Liver (tissue), 8 donors: ENCODE measurements at regions not wholly inside any gene's neighbourhood (a gene's known extent, or its start where the extent isn't known, plus 50 kb on each side); places are given as distances from the start of the nearest gene placed in this dataset.

ENCODE experiments used
- DNase-seq: peaks from one replicate; pipeline ENCODE4 v3.0.0-alpha.2; 2017; ENCODE audit warnings: low spot score
- H3K27ac ChIP-seq, 2 donors: one replicate each; pipeline ENCODE4 v1.7.0; 2013; ENCODE audit warnings: inconsistent platforms in 2 of 2, low read length in 2 of 2, control low read depth in 1 of 2, low read depth in 1 of 2, mild to moderate bottlenecking in 1 of 2
- H3K27me3 ChIP-seq, 4 donors: one replicate each; pipeline versions ENCODE4 v1.6.1 to v1.7.0; 2013; ENCODE audit warnings: low read length in 3 of 4, inconsistent platforms in 1 of 4, mild to moderate bottlenecking in 1 of 4, moderate library complexity in 1 of 4; ENCODE audit not compliant: control insufficient read depth in 4 of 4, insufficient read depth in 4 of 4
- H3K36me3 ChIP-seq, 4 donors: one replicate each; pipeline versions ENCODE4 v1.6.1 to v1.7.0; 2013; ENCODE audit warnings: low read length in 3 of 4, mild to moderate bottlenecking in 3 of 4, low read depth in 1 of 4, moderate library complexity in 1 of 4; ENCODE audit not compliant: control insufficient read depth in 4 of 4, insufficient read depth in 3 of 4
- H3K4me1 ChIP-seq, 4 donors: one replicate each; pipeline versions ENCODE4 v1.6.1 to v1.7.0; 2013; ENCODE audit warnings: low read length in 3 of 4, mild to moderate bottlenecking in 3 of 4, moderate library complexity in 1 of 4; ENCODE audit not compliant: control insufficient read depth in 4 of 4, insufficient read depth in 4 of 4
- H3K4me3 ChIP-seq, 3 donors: one replicate each; pipeline versions ENCODE4 v1.6.1 to v1.7.0; 2013; ENCODE audit warnings: low read length in 3 of 3, control low read depth in 1 of 3, low read depth in 1 of 3, mild to moderate bottlenecking in 1 of 3
- H3K9ac ChIP-seq, 2 donors: one replicate each; pipeline ENCODE4 v1.7.0; 2013; ENCODE audit warnings: low read length in 2 of 2, mild to moderate bottlenecking in 2 of 2, moderate library complexity in 2 of 2, control low read depth in 1 of 2, low read depth in 1 of 2
- H3K9me3 ChIP-seq, 4 donors: one replicate each; pipeline versions ENCODE4 v1.6.1 to v1.7.0; 2013; ENCODE audit warnings: low read length in 3 of 4; ENCODE audit not compliant: control insufficient read depth in 4 of 4
- EGR1 ChIP-seq, 2 donors: IDR thresholded peaks; 2 replicates each; pipeline ENCODE4 v1.6.1; 2016 to 2018; ENCODE audit warnings: antibody characterized with exemption in 2 of 2, low read depth in 2 of 2
- GABPA ChIP-seq, 2 donors: IDR thresholded peaks in 1 of 2; conservative IDR thresholded peaks in 1 of 2; 2 replicates each; pipeline ENCODE4 v1.6.1; 2016; ENCODE audit warnings: antibody characterized with exemption in 2 of 2, mild to moderate bottlenecking in 1 of 2, moderate library complexity in 1 of 2
- HNF4A ChIP-seq, 2 donors: conservative IDR thresholded peaks; 2 replicates each; pipeline ENCODE4 v1.6.1; 2016; ENCODE audit warnings: antibody characterized with exemption in 2 of 2, mild to moderate bottlenecking in 2 of 2
- HNF4G ChIP-seq: IDR thresholded peaks from 2 replicates; pipeline ENCODE4 v1.6.1; 2016; ENCODE audit warnings: antibody characterized with exemption
- JUND ChIP-seq, 2 donors: IDR thresholded peaks; 2 replicates each; pipeline ENCODE4 v1.6.1; 2016; ENCODE audit warnings: antibody characterized with exemption in 2 of 2
- NR2F2 ChIP-seq: IDR thresholded peaks from 2 replicates; pipeline ENCODE4 v1.6.1; 2016; ENCODE audit warnings: antibody characterized with exemption
- RXRA ChIP-seq, 2 donors: IDR thresholded peaks; 2 replicates each; pipeline ENCODE4 v1.6.1; 2017 to 2018; ENCODE audit warnings: antibody characterized with exemption in 2 of 2, mild to moderate bottlenecking in 1 of 2
- SP1 ChIP-seq: IDR thresholded peaks from 2 replicates; pipeline ENCODE4 v1.6.1; 2018; ENCODE audit warnings: antibody characterized with exemption, mild to moderate bottlenecking
- TAF1 ChIP-seq: conservative IDR thresholded peaks from 2 replicates; pipeline ENCODE4 v1.6.1; 2016; ENCODE audit warnings: antibody characterized with exemption, mild to moderate bottlenecking
- YY1 ChIP-seq: IDR thresholded peaks from 2 replicates; pipeline ENCODE4 v1.6.1; 2016; ENCODE audit warnings: antibody characterized with exemption, mild to moderate bottlenecking
- WGBS: extraction: QIAGEN DNeasy Blood & Tissue Kit; methylation state at CpG from one replicate; pipeline ENCODE4 v1.1.7; 2013; 5-methylcytosine and 5-hydroxymethylcytosine counted together
- TF ChIP-seq, protein P1 (sequence below): IDR thresholded peaks from 2 replicates; pipeline ENCODE4 v1.6.1; 2016; ENCODE audit warnings: antibody characterized with exemption, mild to moderate bottlenecking
- TF ChIP-seq, protein P2 (sequence below): IDR thresholded peaks from 2 replicates; pipeline ENCODE4 v1.6.1; 2016; ENCODE audit warnings: antibody characterized with exemption
- TF ChIP-seq, protein P3 (sequence below): IDR thresholded peaks from 2 replicates; pipeline ENCODE4 v1.6.1; 2016; ENCODE audit warnings: antibody characterized with exemption
- TF ChIP-seq, protein P4 (sequence below): IDR thresholded peaks from 2 replicates; pipeline ENCODE4 v1.6.1; 2016; ENCODE audit warnings: antibody characterized with exemption
- TF ChIP-seq, protein P5 (sequence below): fragments of 150-350 bp; IDR thresholded peaks from 2 replicates; pipeline ENCODE4 v1.5.1; 2017; ENCODE audit warnings: improper control_type of control experiment, low read depth, low read length; ENCODE audit not compliant: missing input control
- donor health status: healthy.
- donor health status: healthy.
- donor health status: healthy.
- donor health status: healthy.
- donor health status: healthy.

DNA sequence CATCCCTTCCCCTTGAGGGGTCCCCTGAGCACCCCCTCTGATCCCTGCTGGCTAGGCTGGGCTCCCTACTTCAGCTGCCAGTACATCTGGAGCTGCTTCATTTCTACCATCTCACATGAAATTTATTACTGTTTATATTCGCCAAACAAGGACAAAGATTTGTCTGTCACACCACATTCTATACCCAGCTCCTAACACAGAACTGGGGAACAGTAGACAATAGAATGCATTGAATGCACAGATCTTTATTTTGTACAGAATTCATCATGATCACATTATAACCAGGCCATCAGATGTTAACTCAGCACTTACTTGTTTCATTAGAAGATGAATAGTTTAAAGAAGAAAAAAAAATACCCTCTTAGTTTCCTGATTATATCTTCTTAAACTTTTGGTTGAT lies 159.4 kb downstream of the KLF5 start (continued):
- TF ChIP-seq, protein P1, sequence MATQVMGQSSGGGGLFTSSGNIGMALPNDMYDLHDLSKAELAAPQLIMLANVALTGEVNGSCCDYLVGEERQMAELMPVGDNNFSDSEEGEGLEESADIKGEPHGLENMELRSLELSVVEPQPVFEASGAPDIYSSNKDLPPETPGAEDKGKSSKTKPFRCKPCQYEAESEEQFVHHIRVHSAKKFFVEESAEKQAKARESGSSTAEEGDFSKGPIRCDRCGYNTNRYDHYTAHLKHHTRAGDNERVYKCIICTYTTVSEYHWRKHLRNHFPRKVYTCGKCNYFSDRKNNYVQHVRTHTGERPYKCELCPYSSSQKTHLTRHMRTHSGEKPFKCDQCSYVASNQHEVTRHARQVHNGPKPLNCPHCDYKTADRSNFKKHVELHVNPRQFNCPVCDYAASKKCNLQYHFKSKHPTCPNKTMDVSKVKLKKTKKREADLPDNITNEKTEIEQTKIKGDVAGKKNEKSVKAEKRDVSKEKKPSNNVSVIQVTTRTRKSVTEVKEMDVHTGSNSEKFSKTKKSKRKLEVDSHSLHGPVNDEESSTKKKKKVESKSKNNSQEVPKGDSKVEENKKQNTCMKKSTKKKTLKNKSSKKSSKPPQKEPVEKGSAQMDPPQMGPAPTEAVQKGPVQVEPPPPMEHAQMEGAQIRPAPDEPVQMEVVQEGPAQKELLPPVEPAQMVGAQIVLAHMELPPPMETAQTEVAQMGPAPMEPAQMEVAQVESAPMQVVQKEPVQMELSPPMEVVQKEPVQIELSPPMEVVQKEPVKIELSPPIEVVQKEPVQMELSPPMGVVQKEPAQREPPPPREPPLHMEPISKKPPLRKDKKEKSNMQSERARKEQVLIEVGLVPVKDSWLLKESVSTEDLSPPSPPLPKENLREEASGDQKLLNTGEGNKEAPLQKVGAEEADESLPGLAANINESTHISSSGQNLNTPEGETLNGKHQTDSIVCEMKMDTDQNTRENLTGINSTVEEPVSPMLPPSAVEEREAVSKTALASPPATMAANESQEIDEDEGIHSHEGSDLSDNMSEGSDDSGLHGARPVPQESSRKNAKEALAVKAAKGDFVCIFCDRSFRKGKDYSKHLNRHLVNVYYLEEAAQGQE, result no peak
- TF ChIP-seq SP1, result no peak
- TF ChIP-seq, protein P2, sequence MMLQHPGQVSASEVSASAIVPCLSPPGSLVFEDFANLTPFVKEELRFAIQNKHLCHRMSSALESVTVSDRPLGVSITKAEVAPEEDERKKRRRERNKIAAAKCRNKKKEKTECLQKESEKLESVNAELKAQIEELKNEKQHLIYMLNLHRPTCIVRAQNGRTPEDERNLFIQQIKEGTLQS, result no peak

DNA sequence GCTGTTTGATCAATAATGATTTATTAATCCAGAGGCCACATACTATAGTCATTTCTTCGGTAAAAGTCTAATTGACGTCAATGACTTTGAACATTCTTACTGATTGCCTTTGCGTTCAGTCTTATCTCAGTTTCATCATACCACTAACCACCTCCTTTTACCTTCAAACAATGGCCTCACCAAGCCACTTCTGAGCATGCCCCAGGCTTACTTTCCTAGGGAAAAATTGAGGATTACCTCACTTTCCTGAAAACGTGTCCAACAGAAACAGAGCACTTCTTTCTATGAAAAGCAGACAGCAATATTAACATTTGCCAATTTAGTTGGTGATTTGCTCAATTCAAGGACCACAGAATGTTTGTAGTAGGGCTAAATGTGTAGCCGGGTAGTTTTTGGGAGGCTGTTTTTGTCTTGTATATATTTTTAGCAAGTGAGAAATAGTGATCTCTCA lies 157.6 kb downstream of the KLF5 start:
- Histone ChIP-seq H3K27me3 (no peaks in the 10 kb centered on the region), H3K27ac (no peak overlapping the region), H3K4me1 (no peaks in the 10 kb centered on the region), H3K36me3 (no peaks in the 10 kb centered on the region), H3K9ac (no peak overlapping the region), H3K4me3 (no peak overlapping the region), H3K9me3 (no peaks in the 10 kb centered on the region)
- 66% methylated on average over 5 of the region's 5 CpGs for WGBS
- no peak for TF ChIP-seq GABPA (IDR thresholded peaks at IDR 0.05 in 1 of 2, conservative IDR thresholded peaks at IDR 0.05 in 1 of 2)
- TF ChIP-seq, protein P3, sequence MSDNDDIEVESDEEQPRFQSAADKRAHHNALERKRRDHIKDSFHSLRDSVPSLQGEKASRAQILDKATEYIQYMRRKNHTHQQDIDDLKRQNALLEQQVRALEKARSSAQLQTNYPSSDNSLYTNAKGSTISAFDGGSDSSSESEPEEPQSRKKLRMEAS, result no peak
- TF ChIP-seq TAF1, result no peak
- TF ChIP-seq, protein P4, sequence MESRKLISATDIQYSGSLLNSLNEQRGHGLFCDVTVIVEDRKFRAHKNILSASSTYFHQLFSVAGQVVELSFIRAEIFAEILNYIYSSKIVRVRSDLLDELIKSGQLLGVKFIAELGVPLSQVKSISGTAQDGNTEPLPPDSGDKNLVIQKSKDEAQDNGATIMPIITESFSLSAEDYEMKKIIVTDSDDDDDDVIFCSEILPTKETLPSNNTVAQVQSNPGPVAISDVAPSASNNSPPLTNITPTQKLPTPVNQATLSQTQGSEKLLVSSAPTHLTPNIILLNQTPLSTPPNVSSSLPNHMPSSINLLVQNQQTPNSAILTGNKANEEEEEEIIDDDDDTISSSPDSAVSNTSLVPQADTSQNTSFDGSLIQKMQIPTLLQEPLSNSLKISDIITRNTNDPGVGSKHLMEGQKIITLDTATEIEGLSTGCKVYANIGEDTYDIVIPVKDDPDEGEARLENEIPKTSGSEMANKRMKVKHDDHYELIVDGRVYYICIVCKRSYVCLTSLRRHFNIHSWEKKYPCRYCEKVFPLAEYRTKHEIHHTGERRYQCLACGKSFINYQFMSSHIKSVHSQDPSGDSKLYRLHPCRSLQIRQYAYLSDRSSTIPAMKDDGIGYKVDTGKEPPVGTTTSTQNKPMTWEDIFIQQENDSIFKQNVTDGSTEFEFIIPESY, result no peak
- TF ChIP-seq EGR1 (IDR thresholded peaks at IDR 0.05; ENCODE audit: low read depth in 2 of 2), result no peak
- TF ChIP-seq NR2F2, result no peak
- no peak for TF ChIP-seq SP1
- TF ChIP-seq HNF4G, result no peak
- no peak for TF ChIP-seq HNF4A (conservative IDR thresholded peaks at IDR 0.05)
- TF ChIP-seq, protein P1, result no peak
- no peak for TF ChIP-seq JUND (IDR thresholded peaks at IDR 0.05)
- no peak for TF ChIP-seq YY1
- TF ChIP-seq, protein P5, sequence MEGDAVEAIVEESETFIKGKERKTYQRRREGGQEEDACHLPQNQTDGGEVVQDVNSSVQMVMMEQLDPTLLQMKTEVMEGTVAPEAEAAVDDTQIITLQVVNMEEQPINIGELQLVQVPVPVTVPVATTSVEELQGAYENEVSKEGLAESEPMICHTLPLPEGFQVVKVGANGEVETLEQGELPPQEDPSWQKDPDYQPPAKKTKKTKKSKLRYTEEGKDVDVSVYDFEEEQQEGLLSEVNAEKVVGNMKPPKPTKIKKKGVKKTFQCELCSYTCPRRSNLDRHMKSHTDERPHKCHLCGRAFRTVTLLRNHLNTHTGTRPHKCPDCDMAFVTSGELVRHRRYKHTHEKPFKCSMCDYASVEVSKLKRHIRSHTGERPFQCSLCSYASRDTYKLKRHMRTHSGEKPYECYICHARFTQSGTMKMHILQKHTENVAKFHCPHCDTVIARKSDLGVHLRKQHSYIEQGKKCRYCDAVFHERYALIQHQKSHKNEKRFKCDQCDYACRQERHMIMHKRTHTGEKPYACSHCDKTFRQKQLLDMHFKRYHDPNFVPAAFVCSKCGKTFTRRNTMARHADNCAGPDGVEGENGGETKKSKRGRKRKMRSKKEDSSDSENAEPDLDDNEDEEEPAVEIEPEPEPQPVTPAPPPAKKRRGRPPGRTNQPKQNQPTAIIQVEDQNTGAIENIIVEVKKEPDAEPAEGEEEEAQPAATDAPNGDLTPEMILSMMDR, result no peak
- TF ChIP-seq RXRA (IDR thresholded peaks at IDR 0.05), result no peak
- no peak for DNase-seq
